NCI-H1417 treated with DMSO at 0.1 percent for 48 hours (cell line): ENCODE measurements at regions not wholly inside any gene's neighbourhood (a gene's known extent, or its start where the extent isn't known, plus 50 kb on each side); places are given as distances from the start of the nearest gene placed in this dataset.
"Not testable (repeated sequence)": the region's sequence is repeated elsewhere in the genome, so short reads cannot be mapped to it uniquely, and the experiment has no call there.

ENCODE experiments used
- DNase-seq: peaks from one replicate; lab custom pipeline; 2025; lab: John Stamatoyannopoulos, UW

DNA sequence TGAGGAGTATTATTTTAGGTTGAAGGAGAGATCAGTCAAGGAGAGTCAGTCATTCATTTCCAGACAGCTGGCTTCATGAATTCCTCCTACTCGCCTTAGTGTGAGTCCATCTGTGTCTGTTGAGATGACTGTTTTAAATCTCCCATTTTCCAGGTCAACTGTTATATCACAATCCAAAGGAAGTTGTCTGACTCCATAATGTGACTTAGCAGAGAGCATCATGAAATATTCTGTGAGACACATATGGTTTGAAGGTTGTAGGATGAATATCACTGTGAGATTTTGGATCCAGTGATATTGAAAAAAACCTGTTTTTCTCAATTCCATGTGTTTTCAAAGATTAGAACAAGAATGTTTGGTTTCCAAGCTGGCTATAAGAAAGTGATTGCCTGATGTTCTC lies 530.2 kb upstream of the MAN1A1 start:
- no peak for DNase-seq

DNA sequence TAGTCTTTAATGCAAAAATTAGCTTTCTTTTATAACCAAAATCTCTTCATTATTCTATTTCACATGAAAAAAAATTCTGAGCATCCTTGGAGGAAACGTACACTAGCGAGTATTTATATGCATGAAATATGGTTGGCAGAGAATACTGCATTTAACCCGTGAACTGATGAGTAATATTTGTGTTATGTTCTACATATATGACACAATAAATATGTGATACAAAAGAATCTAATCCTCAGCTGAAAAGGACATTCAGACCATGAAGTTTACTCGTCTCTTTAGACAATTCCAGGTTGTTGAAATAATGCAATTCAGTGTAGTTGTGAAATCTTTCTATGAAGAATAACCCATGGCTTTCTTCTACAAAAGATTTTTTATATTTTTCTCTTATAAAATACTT lies 524.8 kb upstream of the MAN1A1 start:
- DNase-seq, result no peak

DNA sequence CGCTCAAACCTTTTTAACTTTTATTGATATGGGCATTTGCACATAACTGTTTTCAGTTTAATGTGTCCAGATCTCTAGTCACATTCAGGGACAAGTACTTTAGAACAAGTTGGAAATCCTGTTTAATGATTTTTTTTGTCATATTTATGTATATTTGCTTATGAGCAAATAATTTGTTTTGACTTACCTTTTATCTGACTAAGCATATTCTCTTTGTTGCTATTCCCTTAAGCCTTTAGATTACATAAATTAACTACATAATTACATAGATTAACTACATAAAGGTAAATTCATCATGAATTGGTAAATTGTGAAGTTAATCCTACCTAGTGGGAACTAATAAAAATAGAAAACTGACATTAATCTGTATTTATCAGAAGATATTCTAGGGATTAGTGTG lies 523.5 kb upstream of the MAN1A1 start:
- no peak for DNase-seq

DNA sequence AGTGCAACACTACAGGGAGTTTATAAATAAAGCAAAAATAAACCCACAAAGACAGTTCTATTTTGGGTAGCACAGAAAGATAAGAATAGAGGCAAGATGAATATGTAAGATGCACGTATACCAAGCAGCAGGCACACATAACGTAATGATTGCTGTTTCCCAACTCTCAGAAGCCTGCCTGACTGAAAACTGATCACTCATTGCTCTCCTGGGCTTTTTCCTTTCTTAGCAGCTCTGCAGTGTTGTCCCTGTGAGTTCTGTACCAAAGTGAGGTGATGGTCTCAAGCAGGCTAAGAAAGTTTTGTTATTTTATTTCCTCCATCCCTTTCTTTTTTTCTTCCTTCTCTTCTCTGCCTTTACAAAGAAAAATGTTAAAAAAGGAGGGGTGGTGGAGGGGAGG lies 522.0 kb upstream of the MAN1A1 start:
- no peak for DNase-seq

DNA sequence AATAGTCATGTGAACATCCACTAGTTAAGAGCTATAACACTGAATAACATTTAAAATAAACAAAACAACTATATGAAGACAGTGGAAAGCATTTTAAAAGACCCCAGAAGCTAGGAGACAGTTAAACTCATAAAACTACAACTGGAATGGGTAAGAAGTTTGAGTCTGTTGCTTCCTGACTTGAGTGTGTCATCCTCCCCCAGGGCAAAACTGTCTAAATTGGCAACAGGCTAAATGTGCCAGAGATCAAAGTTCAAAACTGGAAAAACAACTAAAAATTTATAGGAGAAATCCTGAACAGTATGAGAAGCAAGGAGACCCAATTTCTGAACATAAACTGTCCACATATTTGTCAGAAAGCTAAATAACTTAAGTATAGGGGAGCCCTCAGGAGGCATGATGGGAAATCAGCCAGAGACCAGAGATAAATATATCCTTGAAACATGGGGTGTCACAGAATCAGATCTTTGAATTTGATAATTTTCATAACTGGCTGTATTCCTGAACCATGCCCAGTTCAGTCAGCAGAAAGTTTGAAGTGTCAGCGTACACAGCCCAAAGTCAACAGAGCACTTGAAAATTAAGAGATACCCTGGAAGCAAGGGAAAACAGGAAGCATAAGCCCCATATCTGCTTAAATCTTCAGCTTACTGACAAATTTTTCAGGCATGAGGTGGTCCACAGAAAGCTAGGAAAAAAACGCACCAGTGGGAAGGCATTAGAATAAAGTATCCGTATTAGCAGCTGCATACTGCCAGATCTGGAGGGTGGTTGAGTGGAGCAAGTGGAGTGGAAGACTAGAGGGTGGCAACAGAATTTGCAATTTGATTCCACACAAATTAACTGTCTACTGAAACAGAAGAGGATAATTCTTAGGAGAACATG lies 516.1 kb upstream of the MAN1A1 start:
- no peak for DNase-seq

DNA sequence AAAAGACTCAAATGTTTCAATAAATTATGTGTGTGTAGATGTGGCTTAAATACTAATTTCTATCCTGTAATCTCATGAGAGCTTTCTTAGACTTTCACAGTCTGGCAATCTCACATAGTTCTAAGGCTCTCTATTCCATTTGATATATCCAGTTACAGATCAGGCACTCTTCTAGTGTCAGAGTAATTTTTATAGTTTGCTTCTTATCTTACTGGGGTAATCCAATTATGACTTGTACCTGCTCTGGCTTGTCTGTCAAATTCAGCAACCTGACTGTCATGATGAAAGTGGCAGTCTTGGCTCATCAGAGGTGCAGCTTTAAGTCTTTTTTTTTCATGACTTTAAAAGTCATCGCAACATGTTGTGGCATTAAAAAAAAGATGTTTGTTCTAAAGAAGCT lies 513.2 kb upstream of the MAN1A1 start:
- no peak for DNase-seq

DNA sequence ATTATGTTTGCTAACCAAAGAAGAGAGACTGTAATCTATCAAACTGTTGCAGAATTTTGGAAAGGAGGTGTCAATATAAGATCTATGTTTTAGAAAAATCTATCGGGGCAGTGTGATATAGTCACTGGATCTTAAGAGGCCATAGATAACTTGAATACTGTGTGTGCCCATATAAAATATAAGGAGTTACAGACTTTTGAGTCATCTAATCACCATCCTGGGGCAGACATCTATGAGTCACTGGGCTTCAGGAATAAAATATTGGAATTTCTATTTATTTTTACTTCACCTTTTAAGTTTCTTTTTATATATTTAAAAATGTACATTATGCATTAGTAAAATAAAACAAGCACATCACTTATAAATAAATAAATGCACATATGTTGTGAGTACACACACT lies 509.3 kb upstream of the MAN1A1 start:
- DNase-seq, result no peak

DNA sequence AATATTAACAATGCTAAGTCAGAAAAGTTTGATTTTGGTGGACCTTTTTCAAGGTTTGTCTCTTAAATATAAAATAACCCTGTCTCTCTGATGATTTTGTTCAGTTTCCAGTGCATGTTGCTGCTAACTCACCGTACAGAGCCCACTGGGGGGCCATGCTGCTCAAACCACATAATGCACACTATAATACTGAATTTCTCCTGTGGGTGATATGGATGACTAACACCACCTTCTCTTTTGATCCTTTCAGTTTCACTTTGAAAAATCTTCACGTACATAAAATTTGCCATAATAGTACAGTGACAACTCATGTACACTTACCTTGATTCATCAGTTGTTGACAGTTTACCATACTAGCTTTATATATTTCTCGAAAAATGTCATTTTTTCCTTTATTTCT lies 506.6 kb upstream of the MAN1A1 start:
- no peak for DNase-seq

DNA sequence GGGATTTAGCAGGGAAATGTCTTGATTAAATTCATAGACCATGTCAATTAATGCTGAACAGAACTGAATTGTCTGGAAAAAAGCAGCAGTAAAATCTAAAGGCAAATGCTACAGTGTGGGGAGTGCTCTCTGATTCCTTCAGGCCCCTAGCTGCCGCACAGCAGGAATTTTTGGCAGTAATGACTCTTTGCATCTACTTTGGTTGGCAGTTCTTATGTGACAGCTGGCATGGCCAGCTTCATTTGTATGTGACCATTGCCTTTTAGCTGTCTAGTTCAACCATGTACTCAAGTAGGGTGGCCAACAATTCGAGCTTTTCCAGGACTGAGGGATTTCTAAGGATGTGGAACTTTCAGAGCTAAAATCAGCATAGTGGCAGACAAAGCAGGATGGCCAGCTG lies 499.1 kb upstream of the MAN1A1 start:
- no peak for DNase-seq

DNA sequence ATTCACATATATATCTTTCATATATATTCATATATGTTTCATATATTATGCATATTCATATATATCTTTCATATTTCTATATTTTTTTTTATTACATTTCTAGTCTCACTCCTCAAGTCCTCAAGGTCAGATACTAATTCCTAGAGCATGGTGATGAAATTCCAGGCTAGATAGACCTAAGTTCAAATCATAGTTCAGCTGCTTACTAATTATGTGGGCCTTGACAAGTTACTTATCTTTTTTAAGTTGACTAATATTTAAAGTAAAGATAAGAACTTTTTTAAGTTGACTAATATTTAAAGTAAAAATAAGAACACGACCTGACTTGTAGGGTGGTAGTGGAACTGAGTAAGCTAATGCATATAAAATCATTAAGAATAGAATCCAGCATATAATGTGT lies 495.6 kb upstream of the MAN1A1 start:
- no peak for DNase-seq

DNA sequence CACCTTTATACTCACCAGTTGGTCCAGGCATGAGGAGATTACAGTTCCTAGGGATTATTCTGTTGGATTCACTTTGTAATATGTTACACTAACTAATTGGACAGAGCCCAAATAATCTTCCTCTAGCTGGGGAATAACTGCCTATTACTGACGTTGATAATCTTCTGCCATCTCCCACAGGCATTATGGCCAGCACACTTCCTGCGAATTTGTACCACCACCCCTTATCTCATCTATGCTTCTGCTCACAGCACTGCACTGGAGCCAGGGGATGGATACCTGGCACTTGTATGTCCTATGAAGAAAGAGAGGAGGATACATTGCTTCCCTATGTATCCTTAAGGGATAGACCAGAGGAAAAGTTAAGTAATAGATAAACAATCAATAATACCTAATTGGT lies 494.8 kb upstream of the MAN1A1 start:
- DNase-seq, result no peak

DNA sequence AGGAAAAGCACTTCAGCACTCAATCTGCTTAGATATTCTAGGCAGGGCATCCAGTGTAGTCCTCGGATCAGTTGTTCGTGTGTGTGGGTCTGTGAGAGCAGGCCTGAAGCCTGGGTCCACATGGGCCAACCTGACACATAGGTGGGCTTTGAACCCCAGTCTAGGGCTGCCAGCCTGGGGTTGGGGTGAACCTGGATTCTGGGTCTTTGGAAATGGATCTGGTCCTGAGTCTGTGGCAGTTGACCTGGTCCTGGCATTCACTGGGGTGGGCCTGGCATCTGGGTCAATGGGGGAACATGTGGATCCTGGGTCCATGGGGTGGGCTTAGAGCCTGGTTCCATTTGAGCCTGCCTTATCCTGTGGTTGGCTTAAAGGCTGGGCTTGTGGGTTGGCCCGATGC lies 492.6 kb upstream of the MAN1A1 start:
- DNase-seq, result no peak

DNA sequence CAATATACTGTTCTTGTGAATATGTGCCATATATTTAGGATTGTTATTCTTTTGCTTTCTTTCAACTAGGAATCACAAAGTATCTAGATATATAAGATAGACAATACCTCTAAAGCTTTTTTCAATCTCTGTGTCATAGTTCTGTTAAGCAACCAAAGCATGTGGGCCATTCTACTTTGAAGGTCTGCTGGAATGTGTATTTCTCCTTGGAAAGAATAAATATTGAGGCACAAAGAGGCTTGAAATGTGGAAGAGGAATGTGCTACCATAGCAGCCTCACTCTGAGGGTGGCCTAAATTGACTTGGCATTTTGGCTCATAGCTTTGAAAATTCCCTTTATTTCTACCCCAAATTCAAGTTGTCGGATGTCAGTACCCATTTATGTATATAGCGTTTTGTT lies 488.5 kb upstream of the MAN1A1 start:
- no peak for DNase-seq

DNA sequence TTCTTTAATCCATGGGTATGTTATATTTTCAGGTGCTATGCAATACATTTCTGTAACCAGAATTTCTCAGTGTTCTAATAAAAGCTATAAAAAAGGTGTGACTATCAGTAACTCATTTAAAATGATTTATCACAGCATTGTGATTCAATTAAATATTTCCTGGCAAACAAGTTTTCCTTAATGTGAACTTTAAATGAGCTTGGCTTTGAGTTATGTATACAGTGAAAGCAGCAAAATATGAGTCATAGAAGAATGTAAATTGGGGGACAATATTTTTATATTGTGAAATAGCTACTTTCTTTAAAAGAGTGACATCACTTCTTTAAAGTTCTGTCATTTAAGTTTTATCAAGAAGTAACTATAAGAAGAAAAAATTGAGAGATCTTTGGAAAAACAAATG lies 484.9 kb upstream of the MAN1A1 start:
- no peak for DNase-seq

DNA sequence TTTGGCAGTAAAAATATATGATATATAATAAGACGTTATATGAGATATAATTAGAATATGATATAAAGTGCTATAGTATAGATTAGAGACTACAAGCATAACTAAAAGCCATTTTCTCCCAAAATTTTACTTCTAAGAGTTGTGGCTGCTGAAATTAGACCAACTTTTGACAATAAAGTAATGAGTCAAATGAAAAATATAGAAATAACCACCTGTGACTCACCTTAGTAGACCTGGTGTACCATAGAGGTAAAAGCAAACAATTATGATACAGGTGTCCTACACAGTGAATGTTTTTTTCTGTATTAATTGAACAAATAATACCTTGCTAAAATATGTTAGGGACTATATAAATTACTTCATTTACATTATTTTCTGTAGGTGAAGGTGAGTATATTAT lies 482.9 kb upstream of the MAN1A1 start:
- DNase-seq, result no peak

DNA sequence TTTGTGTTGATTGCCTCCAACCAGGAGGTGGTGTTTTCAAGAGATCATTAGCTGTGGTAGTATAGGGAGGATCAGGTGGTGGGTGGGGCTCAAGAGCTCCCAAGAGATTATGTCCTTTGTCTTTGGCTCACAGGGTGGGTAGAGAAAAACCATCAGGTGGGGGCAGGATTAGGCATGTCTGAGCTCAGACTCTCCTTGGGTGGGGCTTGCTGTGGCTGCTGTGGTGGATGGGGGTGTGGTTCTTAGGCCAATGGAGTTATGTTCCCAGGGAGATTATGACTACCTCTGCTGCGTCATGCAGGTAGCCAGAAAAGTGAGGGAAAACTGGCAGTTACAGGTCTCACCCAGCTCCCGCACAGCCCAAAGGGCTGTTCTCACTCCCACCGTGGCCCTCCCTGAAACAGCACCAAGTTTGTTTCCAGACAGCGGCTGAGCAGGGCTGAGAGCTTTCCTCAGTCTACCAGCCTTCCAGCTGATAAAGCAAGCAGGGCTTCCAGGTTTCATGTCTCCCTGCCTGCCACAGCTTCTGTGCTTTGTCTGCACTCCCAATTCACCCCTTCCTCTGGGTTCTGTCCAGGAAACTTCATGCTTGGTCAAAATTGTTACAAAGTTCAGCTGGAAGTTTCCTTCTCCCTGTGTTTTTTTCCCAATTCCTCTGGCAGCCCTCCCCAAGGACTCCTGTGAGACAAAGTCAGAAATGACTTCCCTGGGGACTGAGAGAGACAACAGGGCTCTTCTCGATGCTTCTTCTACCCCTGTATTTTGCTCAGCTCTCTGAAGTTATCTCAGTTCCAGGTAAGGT lies 481.1 kb upstream of the MAN1A1 start:
- no peak for DNase-seq

DNA sequence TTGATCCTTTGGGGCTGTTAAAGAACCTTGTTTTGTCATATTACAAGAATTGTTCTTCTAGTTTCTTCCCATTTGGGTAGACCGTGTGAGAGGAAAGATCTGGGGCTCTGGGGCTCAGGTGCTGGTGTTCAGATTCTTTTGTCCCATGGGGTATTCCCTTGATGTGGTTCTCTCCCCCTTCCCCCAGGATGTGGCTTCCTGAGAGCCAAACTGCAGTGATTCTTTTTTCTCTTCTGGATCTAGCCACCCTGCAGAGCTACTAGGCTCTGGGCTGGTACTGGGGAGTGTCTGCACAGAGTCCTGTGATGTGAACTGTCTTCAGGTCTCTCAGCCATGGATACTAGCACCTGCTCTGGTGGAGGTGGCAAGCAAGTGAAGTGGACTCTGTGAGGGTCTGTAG lies 480.5 kb upstream of the MAN1A1 start:
- DNase-seq, result no peak

DNA sequence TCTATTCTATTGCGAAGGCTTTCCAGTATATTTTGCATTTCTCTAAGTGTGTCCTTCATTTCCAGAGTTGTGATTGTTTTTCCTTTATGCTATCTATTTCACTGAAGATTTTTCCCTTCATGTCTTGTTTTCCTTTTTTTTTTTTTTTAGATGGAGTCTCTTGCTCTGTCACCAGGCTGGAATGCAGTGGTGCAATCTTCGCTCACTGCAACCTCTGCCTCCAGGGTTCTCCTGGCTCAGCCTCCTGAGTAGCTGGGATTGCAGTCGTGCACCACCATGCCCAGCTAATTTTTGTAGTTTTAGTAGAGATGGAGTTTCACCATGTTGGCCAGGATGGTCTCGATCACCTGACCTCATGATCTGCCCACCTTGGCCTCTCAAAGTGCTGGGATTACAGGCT lies 479.9 kb upstream of the MAN1A1 start:
- DNase-seq, result not testable (repeated sequence)

DNA sequence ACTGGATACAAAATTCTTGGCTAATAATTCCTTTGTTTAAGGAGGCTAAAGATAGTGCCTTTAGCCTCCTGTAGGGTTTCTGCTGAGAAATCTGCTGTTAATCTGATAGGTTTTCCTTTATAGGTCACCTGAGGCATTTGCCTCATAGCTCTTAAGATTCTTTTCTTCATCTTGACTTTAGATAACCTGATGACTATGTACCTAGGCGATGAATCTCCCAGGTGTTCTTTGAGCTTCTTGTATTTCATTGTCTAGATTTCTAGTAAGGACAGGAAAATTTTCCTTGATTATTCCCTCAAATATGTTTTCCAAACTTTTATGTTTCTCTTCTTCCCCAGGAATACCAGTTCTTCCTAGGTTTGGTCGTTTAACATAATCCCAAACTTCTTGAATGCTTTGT lies 479.4 kb upstream of the MAN1A1 start:
- no peak for DNase-seq

DNA sequence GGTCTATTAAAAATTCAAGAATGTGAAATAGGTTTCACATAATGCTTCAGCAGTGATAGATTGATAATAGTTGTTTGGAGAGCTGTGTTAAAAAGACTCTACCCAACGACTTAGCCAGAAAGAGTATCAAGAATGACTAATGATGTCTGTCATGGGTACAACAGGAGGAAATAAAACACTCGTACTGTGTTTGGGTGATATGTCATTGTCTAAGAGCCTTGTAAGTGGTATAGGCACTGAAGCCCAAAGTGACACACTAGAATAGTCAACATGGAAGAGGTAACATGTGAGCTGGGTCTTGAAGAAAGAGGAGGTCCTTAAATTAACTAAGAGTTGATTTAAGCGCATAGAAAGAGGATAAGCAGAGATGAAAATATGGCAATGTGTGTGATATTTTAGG lies 471.8 kb upstream of the MAN1A1 start:
- no peak for DNase-seq

DNA sequence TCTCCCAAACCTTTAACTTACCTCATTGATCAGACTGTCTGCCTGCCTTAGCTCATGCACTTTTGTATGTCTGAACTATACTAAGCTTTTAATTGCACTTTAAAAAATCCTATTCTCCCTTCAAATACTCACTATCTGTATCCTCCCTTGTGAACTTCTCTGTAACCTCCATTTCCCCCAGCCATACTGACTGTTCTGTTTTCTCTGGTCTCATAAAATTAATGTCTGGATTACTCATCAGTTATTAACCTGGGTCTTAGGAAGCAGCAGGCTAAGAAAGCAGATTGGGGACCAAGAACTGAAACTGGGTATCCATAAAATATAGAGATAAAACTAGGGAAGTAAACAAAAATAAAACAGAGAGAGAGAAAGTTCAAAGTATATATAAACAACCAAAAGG lies 469.3 kb upstream of the MAN1A1 start:
- DNase-seq, result no peak

DNA sequence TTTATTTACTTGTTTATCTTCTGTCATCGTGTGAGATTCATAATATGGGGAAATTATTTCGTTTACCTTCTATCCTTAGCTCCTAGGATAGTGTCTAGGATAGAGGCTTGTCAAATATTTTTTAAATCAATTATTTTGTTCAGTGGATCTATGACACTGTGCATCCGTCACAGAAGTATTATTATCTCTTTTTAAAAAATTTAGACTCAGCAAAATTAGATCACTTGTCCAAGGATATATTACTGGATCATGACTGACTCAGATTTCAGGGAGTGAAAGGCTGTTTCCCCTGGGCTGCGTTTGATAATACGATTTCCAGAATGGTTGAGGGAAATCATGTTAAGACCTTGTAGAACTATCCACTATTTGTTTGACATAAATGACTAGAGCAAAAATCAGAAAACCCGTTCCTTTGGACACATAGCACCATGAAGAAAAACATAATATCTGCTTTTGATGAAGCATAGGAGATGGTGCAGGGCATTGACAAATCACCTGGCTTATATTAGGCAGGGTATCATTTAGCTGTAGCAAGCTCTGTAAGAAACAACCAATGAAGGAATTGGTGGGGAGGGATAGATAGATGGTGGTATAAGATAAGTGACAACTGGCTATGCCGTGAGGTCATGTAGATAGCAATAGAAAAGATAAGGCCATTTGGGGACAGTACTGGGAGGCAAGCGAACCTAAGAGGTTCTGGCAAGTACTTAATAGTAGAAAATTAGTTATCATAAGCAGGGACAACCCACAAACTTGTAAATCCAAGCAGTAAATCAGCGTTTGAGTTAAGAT lies 465.2 kb upstream of the MAN1A1 start:
- DNase-seq, result no peak

DNA sequence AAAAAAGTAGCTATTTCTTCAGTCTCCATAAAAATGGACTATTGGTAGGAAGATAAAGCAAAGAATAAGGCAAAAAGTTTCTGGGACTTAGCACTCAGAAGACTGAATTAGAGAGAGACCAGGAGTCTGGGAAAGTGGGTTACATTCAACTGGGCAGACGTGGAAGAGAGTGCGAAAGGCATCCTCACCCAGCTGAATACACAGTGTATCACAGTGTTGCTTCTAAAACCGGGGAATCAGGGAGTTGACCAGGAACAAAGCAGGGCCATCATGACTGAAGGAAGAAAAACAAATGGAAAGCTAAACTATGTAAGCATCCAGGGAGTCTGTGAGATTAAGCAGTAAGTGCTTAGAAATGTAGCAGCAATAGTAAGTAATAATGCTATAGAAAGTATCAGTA lies 452.9 kb upstream of the MAN1A1 start:
- DNase-seq, result no peak
